ENCODE measurements at regions not wholly inside any gene's neighbourhood (a gene's known extent, or its start where the extent isn't known, plus 50 kb on each side); places are given as distances from the start of the nearest gene placed in this dataset.

DNA sequence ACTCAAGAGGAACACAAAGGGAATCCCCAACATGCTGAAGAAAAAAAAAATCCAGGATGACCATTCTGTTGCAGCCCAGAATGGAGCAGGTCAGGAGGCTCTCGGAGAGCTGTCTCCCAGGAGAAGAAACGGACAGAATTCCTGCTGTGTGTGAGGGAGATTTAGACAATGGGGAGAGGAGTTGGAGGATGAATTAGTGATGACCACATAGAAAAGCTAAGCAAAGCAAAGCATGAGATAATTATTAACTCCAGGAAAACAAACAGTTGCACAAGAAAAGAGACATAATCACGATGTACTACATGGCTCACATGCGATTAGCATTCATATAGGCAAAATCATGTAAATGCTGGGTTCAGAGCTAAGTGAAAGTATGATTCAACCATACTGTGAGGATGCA, 61.1 kb upstream of the SMYD2 start:
- POLR2A ChIA-PET = no interaction called here
- Histone ChIP-seq H3K4me3 (ENCODE audit: low read depth, low read length) (no peak overlapping the region), H3K27ac (ENCODE audit: extremely low read depth, low read depth, low read length) (no peak overlapping the region), H3K4me1 (ENCODE audit: control insufficient read depth, insufficient read depth, low read length) (no peaks in the 10 kb centered on the region), H3K36me3 (ENCODE audit: control insufficient read depth in 2 of 2, insufficient read depth in 1 of 2, low read length in 2 of 2) (no peaks in the 10 kb centered on the region), H3K9me3 (ENCODE audit: control insufficient read depth, insufficient read depth, low read depth, low read length) (no peaks in the 10 kb centered on the region)
- TF ChIP-seq, protein P1, sequence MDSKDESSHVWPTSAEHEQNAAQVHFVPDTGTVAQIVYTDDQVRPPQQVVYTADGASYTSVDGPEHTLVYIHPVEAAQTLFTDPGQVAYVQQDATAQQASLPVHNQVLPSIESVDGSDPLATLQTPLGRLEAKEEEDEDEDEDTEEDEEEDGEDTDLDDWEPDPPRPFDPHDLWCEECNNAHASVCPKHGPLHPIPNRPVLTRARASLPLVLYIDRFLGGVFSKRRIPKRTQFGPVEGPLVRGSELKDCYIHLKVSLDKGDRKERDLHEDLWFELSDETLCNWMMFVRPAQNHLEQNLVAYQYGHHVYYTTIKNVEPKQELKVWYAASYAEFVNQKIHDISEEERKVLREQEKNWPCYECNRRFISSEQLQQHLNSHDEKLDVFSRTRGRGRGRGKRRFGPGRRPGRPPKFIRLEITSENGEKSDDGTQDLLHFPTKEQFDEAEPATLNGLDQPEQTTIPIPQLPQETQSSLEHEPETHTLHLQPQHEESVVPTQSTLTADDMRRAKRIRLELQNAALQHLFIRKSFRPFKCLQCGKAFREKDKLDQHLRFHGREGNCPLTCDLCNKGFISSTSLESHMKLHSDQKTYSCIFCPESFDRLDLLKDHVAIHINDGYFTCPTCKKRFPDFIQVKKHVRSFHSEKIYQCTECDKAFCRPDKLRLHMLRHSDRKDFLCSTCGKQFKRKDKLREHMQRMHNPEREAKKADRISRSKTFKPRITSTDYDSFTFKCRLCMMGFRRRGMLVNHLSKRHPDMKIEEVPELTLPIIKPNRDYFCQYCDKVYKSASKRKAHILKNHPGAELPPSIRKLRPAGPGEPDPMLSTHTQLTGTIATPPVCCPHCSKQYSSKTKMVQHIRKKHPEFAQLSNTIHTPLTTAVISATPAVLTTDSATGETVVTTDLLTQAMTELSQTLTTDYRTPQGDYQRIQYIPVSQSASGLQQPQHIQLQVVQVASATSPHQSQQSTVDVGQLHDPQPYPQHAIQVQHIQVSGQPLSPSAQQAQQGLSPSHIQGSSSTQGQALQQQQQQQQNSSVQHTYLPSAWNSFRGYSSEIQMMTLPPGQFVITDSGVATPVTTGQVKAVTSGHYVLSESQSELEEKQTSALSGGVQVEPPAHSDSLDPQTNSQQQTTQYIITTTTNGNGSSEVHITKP (tag by site-specific recombination; IDR thresholded peaks at IDR 0.05) = no peak
- TF ChIP-seq ZNF555 (tag by site-specific recombination; conservative IDR thresholded peaks at IDR 0.05) = no peak
- TF ChIP-seq ZNF211 (tag by site-specific recombination; IDR thresholded peaks at IDR 0.05; ENCODE audit: low read depth) = no peak
- TF ChIP-seq, protein P2, sequence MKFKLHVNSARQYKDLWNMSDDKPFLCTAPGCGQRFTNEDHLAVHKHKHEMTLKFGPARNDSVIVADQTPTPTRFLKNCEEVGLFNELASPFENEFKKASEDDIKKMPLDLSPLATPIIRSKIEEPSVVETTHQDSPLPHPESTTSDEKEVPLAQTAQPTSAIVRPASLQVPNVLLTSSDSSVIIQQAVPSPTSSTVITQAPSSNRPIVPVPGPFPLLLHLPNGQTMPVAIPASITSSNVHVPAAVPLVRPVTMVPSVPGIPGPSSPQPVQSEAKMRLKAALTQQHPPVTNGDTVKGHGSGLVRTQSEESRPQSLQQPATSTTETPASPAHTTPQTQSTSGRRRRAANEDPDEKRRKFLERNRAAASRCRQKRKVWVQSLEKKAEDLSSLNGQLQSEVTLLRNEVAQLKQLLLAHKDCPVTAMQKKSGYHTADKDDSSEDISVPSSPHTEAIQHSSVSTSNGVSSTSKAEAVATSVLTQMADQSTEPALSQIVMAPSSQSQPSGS (tag by site-specific recombination; IDR thresholded peaks at IDR 0.05; ENCODE audit: low read depth) = 0 out of 2 replicates have a peak, but pooled peaks have one; percentile 5
- no peak for TF ChIP-seq SETDB1 (IDR thresholded peaks at IDR 0.05; ENCODE audit: insufficient read length, low read length)
- TF ChIP-seq ZNF501 (tag by site-specific recombination; IDR thresholded peaks at IDR 0.05) = no peak
- no peak for TF ChIP-seq GFI1B (tag by site-specific recombination; IDR thresholded peaks at IDR 0.05)
- TF ChIP-seq, protein P3, sequence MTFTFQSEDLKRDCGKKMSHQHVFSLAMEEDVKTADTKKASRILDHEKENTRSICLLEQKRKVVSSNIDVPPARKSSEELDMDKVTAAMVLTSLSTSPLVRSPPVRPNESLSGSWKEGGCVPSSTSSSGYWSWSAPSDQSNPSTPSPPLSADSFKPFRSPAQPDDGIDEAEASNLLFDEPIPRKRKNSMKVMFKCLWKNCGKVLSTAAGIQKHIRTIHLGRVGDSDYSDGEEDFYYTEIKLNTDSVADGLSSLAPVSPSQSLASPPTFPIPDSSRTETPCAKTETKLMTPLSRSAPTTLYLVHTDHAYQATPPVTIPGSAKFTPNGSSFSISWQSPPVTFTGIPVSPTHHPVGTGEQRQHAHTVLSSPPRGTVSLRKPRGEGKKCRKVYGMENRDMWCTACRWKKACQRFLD (tag by site-specific recombination; IDR thresholded peaks at IDR 0.05) = no peak
- CTCF ChIA-PET = interaction anchor here (0.6 to 2.7 kb wide), 8 partner anchors 15 to 1286 kb away, joined by 3 to 12 read pairs (median 4); no protein-coding TSS in a partner anchor

DNA sequence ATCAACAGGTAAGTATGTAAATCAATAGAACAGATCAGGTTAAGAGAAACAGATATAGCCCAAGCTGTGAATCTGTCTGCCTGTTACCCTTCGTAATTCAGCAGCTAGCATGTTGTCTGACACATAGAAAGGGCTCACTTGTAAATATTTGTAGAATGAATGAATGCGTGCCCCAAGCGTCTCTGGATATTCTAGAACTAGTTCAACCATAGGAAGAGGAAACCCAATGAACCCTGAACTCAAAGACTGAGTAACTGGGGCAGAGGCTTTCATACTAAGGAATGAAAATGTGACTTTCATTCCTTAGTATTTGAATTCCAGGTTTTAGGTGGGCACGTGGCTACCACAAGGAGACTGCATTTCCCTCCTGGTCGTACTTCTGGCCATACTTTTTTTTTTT, 60.1 kb upstream of the SMYD2 start:
- no peak overlapping the region for H3K4me3 ChIP-seq (ENCODE audit: low read depth, low read length)
- ChIA-PET CTCF (interaction anchor here (1.1 to 2.7 kb wide), 6 partner anchors 14 to 417 kb away, joined by 3 to 12 read pairs (median 6); no protein-coding TSS in a partner anchor), POLR2A (no interaction called here)
- no peaks in the 10 kb centered on the region for H3K9me3 ChIP-seq (ENCODE audit: control insufficient read depth, insufficient read depth, low read depth, low read length)
- no peak overlapping the region for H3K27ac ChIP-seq (ENCODE audit: extremely low read depth, low read depth, low read length)
- H3K36me3 ChIP-seq (ENCODE audit: control insufficient read depth in 2 of 2, insufficient read depth in 1 of 2, low read length in 2 of 2) = no peaks in the 10 kb centered on the region
- TF ChIP-seq ZNF664 (tag by site-specific recombination; IDR thresholded peaks at IDR 0.05) = no peak
- no peak for TF ChIP-seq ZNF324 (tag by site-specific recombination; IDR thresholded peaks at IDR 0.05)
- TF ChIP-seq ZEB2 (tag by site-specific recombination; IDR thresholded peaks at IDR 0.05) = no peak
- no peak for TF ChIP-seq HOXD13 (CRISPR knock-in tag; IDR thresholded peaks at IDR 0.05; ENCODE audit: borderline replicate concordance)
- no peak for TF ChIP-seq ZNF157 (tag by site-specific recombination; IDR thresholded peaks at IDR 0.05)
- no peak for TF ChIP-seq KLF9 (tag by site-specific recombination; IDR thresholded peaks at IDR 0.05; ENCODE audit: low read depth)
- TF ChIP-seq ZNF211 (tag by site-specific recombination; IDR thresholded peaks at IDR 0.05; ENCODE audit: low read depth) = no peak
- TF ChIP-seq SALL2 (tag by site-specific recombination; IDR thresholded peaks at IDR 0.05; ENCODE audit: borderline replicate concordance) = no peak
- no peak for TF ChIP-seq ZNF530 (tag by site-specific recombination; IDR thresholded peaks at IDR 0.05; ENCODE audit: low read depth)
- H3K4me1 ChIP-seq (ENCODE audit: control insufficient read depth, insufficient read depth, low read length) = no peaks in the 10 kb centered on the region

Measured in HEK293 (cell line).